Lower leg skin (tissue), 4 donors: ENCODE measurements at regions not wholly inside any gene's neighbourhood (a gene's known extent, or its start where the extent isn't known, plus 50 kb on each side); places are given as distances from the start of the nearest gene placed in this dataset.

Experiments used
- DNase-seq, 2 donors: peaks; one replicate each; pipeline ENCODE4 v3.0.0-alpha.2; 2019; ENCODE audit warnings: low spot score in 2 of 2
- H3K4me3 ChIP-seq: fragments of 200-600 bp; sonication (generic); 2 replicates; pipeline ENCODE4 v1.5.1; 2017; ENCODE audit warnings: mild to moderate bottlenecking, low read depth; ENCODE audit not compliant: poor library complexity, severe bottlenecking
- CTCF ChIP-seq, 3 donors: fragments of 450-650 bp; IDR thresholded peaks; one replicate each; pipeline ENCODE4 v1.5.1; 2016; ENCODE audit warnings: antibody characterized with exemption in 3 of 3, mild to moderate bottlenecking in 3 of 3, moderate library complexity in 2 of 3
- POLR2A ChIP-seq, 2 donors: fragments of 450-650 bp; IDR thresholded peaks; one replicate each; pipeline ENCODE4 v1.6.1; 2016 to 2017; ENCODE audit warnings: antibody characterized with exemption in 2 of 2, mild to moderate bottlenecking in 1 of 2, moderate library complexity in 1 of 2
- WGBS, 2 donors: methylation state at CpG; one replicate each; pipeline ENCODE4 v1.1.5; 2018; 5-methylcytosine and 5-hydroxymethylcytosine counted together
- intact Hi-C: fragments of 100-400 bp; cut with DNase I; formaldehyde crosslinking; loops from one replicate; pipeline ENCODE4 v1.15.0; 2023; ENCODE audit warnings: low total_unique reads

DNA sequence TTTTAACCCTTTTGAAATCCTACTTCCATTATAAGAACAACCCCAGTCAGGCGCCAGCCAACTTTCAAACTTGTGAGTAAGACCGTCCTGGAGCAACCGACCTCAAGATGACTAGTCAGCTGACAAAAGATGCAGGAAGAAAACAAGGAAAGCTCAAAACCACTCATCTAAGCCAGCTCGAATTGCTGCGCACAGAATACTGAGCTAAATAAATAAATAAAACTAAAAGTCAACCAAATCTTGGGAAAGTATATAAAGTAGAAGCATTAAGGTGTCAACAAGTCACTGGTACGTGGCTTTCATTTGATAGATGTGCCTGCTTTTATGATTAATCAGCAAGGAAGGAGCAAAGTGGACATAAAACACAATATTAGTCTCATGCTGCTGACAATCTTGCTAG, 1269.8 kb downstream of the XPNPEP1 start:
- H3K4me3 ChIP-seq: no peak overlapping the region
- intact Hi-C loops: no loop called here
- WGBS, 2 donors: 70 to 81% methylated on average over 6 of the region's 6 CpGs
- no peak for DNase-seq
- TF ChIP-seq CTCF (IDR thresholded peaks at IDR 0.05) (no peak), POLR2A (IDR thresholded peaks at IDR 0.05) (no peak)

GRCh38 chr10:108639010-108639409, 1284.3 kb downstream of the XPNPEP1 start:
- 85% methylated on average over 5 of the region's 5 CpGs for WGBS, 2 donors
- intact Hi-C loops: no loop called here
- no peak overlapping the region for H3K4me3 ChIP-seq
- no peak for TF ChIP-seq POLR2A (IDR thresholded peaks at IDR 0.05)
- TF ChIP-seq CTCF (IDR thresholded peaks at IDR 0.05): no peak
- DNase-seq: no peak

GRCh38 chr10:108638225-108638624, 1285.1 kb downstream of the XPNPEP1 start:
- intact Hi-C loops: no loop called here
- TF ChIP-seq CTCF (IDR thresholded peaks at IDR 0.05) (no peak), POLR2A (IDR thresholded peaks at IDR 0.05) (no peak)
- H3K4me3 ChIP-seq: no peak overlapping the region
- no peak for DNase-seq
- 83 to 86% methylated on average over 3 of the region's 3 CpGs for WGBS, 2 donors

DNA sequence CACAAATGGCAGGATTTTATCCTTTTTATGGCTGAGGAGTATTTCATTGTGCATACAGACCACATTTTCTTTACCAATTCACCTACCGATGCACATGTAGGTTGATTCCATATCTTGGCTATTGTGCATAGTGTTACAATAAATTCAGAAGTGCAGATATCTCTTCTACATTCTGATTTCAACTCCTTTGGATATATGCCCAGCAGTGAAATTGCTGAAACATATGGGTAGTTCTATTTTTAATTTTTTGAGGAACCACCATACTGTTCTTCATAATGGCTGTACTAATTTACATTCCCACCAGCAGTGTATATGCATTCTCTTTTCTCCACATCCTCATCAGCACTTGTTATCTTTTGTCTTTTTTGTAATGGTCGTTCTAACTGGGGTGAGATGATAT, 1290.3 kb downstream of the XPNPEP1 start:
- WGBS, 2 donors: 67 to 73% methylated on average over 2 of the region's 2 CpGs
- TF ChIP-seq CTCF (IDR thresholded peaks at IDR 0.05) (no peak), POLR2A (IDR thresholded peaks at IDR 0.05) (no peak)
- no peak overlapping the region for H3K4me3 ChIP-seq
- intact Hi-C loops: no loop called here
- no peak for DNase-seq

GRCh38 chr10:108632144-108632543, 1291.2 kb downstream of the XPNPEP1 start:
- 74 to 78% methylated on average over 1 of the region's 1 CpG for WGBS, 2 donors
- DNase-seq: no peak
- TF ChIP-seq POLR2A (IDR thresholded peaks at IDR 0.05): no peak
- no peak for TF ChIP-seq CTCF (IDR thresholded peaks at IDR 0.05)
- H3K4me3 ChIP-seq: no peak overlapping the region
- intact Hi-C loops: no loop called here

DNA sequence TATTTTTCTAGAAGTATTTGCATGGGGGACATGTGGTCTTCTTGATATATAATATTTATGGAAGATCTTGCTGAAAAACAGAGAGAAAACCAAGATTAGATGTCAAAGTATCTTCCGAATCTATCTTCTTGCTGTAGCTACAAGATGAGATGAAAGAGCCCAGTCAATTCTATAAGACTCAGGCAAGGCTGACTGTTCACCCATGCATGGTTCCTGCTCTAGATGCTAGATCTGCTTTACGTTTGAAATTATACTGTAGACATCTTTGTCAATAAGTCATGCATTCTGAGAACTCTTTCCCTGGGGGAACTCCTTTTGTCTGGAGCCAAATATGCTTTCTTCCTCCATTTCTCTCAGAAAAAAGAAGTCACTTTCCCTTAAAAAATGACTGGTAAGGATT, 1292.0 kb downstream of the XPNPEP1 start:
- intact Hi-C loops: no loop called here
- no peak for DNase-seq
- H3K4me3 ChIP-seq: no peak overlapping the region
- 55 to 68% methylated on average over 2 of the region's 2 CpGs for WGBS, 2 donors
- no peak for TF ChIP-seq CTCF (IDR thresholded peaks at IDR 0.05)
- TF ChIP-seq POLR2A (IDR thresholded peaks at IDR 0.05): no peak
